SIG-M5 treated with dmso at 0.1 percent for 504 hours (cell line): ENCODE measurements at regions not wholly inside any gene's neighbourhood (a gene's known extent, or its start where the extent isn't known, plus 50 kb on each side); places are given as distances from the start of the nearest gene placed in this dataset.
"Not testable (repeated sequence)": the region's sequence is repeated elsewhere in the genome, so short reads cannot be mapped to it uniquely, and the experiment has no call there.

ENCODE experiments used
- DNase-seq: peaks from one replicate; lab custom pipeline; 2025; ENCODE audit not compliant: unreplicated experiment; lab: John Stamatoyannopoulos, UW

GRCh38 chr14:21874946-21875345 is 201.3 kb upstream of the OR4E1 start:
- DNase-seq: no peak

DNA sequence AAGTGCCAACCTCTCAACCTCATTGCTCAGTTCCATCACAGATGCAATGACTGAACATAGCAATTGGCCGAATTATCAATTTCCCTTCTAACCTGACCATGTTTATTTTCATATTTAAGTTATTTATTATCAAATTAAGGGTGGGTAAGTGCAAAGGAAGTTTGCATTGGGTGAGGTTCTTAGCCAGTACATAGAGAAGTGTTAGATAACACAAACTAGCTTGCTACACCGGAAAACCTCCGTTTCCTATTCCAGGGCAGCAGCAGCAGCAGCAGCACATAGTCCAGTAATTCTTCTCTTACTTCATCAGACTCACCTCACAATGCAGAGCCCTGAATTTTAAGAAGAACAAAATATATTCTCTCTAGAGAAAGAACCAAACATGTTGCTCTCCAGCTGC is 200.5 kb upstream of the OR4E1 start:
- no peak for DNase-seq

GRCh38 chr14:21868442-21869046 is 194.9 kb upstream of the OR4E1 start:
- DNase-seq: peak; percentile 61

DNA sequence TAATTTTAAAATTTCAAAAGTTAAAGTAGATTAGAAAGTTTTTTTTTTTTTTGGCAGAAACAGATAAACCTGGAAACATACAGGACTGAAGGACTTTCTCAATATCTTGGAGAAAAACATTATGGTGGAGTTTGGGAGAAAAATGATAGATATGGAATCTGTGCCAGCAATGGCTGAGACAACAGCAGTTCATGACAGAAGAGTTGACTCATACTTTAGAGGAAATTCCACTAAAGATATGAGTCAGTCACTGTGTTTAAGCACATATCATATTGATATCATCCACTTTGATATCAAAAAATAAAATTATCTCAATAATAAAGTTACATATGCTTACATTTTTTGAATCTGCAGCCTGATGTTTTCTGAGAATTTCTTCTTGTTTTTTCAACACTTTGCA is 193.9 kb upstream of the OR4E1 start:
- no peak for DNase-seq

GRCh38 chr14:21866479-21866878 is 192.9 kb upstream of the OR4E1 start:
- DNase-seq: no peak

DNA sequence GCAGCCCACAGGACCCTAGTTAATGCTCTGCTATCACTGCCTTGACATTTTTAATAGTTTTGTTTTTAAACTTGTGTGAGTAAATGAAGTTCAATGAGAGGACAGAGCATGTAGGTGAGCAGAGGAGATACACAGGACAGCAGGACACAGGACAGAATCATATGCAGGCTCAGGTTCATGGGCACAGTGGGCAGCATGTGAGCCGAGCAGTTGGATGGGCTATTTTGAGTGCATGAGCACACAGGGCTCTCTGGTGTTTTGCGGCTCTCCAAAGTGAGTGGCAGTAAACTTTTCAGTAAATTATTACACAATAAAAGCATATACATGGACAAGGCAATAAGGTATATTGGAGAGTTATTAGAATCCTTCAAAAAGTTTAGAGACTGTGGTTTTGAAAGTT is 189.7 kb upstream of the OR4E1 start:
- DNase-seq: no peak

GRCh38 chr14:21861153-21861552 is 187.5 kb upstream of the OR4E1 start:
- DNase-seq: no peak

DNA sequence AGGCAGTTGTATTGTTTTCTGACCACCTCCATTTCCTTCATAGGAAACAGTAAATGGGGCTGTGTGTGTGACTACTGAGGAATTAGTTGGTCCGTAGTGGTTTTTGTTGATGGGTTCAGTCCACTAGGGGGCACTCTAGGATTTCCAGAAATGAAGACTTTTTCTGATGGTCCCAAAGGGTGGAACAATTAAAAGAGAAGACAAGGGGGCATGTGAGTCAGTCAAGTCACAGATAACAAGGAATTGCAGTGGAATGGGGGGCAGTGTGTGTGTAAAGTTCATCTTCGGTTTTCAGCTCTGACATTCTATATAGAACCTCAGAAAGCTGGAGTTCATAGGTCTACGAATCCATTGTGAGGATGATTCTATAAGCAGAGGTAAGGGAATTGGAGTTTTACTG is 186.6 kb upstream of the OR4E1 start:
- peak; percentile 12 for DNase-seq

DNA sequence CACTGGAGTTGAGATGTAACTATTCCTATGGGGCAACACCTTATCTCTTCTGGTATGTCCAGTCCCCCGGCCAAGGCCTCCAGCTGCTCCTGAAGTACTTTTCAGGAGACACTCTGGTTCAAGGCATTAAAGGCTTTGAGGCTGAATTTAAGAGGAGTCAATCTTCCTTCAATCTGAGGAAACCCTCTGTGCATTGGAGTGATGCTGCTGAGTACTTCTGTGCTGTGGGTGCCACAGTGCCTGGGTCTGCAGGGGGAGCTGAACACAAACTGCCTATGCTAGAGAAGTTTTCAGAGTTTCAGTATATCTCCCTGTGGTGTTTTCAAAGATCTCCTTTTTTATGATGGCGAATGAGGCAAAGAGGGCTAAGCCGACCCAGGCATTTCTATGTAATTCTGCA is 179.2 kb upstream of the OR4E1 start:
- no peak for DNase-seq

- peak; percentile 37 for DNase-seq
Observed at GRCh38 chr14:21852061-21852664, 178.5 kb upstream of the OR4E1 start.

- DNase-seq: not testable (repeated sequence)
Observed at GRCh38 chr14:21846902-21847301, 173.3 kb upstream of the OR4E1 start.

DNA sequence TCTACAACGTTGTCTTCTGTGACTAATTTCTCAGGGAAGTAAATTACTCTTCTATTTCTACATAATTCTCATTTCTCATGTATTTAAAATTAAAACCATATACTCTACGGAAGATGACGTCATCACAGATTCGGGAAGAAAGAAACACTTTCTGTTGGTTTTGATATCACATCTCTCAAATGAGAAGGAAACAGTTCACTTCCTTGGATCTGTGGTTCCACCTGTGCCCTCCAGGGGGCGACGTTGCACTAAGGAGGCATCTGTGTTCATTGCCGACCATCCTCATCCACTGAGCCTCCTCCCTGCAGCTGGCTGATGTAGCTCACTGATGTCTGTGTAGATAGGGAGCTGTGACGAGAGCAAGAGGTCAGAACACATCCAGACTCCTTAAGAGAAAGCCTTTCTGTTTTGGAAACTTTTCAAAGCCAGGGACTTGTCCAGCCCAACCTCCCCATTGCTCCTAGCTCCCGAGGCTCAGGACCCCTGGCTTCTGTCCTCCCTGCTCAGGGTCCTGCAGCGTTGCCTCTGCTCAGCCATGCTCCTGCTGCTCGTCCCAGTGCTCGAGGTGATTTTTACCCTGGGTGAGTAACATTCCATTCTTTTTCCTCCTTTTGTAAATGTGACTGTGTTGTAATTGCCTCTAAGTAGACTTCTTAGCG is 172.7 kb upstream of the OR4E1 start:
- DNase-seq: peak; percentile 2

DNA sequence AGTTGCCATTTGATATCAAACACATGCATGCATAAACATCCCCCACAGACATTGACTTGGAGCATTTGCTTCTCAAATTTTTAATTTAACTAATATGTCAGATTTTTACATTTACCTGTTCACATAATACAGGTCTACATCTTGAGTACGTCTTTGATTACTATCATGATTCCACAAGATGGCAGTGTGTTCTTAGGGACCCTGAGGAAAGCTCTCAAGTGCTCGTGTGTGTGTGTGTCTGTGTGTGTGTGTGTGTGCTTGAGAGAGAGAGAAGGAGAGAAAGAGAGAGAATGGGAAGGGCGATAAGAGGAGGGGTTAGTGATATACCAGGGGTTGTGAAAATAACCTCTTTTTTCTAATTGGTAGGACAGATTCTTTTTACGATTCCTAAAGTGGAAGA is 167.1 kb upstream of the OR4E1 start:
- peak; percentile 3 for DNase-seq

- DNase-seq: no peak
Observed at GRCh38 chr14:21833836-21834235, 160.2 kb upstream of the OR4E1 start.

DNA sequence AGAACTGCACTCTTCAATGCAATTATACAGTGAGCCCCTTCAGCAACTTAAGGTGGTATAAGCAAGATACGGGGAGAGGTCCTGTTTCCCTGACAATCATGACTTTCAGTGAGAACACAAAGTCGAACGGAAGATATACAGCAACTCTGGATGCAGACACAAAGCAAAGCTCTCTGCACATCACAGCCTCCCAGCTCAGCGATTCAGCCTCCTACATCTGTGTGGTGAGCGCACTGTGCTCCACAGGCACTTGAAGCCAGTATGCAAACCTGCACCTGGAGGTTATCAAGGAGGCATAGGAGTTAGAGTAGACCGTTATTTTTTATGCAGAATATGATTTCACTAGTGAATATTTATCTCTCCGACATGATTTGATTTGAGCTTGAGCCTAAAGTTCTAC is 152.2 kb upstream of the OR4E1 start:
- DNase-seq: no peak

- DNase-seq: peak; percentile 53
Observed at GRCh38 chr14:21825149-21825743, 151.6 kb upstream of the OR4E1 start.

DNA sequence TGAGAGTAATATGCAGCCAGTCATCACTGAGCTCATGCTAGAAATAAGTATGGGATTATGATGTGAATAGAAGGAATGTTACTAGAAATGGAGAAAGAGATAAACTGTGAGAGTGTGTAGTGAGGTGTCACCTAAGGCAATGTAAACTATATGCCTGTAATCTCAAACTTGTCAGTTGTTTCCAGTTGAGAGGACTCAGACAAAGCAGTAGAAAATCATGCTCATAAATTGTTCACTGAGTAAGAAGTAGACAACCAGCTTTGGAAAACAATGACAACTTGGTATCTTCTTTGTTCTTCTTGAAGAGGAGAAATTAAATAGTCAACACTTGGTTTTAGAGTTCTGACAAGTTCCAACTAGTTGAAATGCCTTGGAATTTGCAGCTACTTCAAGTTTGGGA is 148.5 kb upstream of the OR4E1 start:
- no peak for DNase-seq

- no peak for DNase-seq
Observed at GRCh38 chr14:21820631-21821030, 147.0 kb upstream of the OR4E1 start.

- DNase-seq: not testable (repeated sequence)
Observed at GRCh38 chr14:21819891-21820290, 146.3 kb upstream of the OR4E1 start.

GRCh38 chr14:21817010-21817409 is 143.4 kb upstream of the OR4E1 start:
- DNase-seq: not testable (repeated sequence)

DNA sequence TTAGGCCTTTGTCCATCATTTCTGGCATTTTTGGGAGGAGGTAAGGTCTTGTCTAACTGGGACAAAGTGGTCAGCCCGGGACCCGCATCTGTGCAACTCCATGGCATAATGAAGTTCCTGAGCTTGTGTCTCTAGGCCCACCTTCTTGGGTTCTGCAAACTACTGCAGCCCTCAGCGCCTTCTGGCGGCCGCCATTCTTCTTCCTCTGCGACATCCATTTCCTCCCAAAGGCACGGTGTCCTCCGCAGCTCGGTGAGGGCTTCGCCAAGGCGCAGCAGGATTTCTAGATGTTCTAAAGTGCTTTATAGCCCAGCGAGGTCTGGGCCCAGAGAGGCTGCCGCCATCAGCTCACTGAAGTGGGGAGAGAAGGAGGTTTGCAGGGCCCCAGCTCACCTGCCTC is 134.4 kb upstream of the OR4E1 start:
- DNase-seq: no peak

DNA sequence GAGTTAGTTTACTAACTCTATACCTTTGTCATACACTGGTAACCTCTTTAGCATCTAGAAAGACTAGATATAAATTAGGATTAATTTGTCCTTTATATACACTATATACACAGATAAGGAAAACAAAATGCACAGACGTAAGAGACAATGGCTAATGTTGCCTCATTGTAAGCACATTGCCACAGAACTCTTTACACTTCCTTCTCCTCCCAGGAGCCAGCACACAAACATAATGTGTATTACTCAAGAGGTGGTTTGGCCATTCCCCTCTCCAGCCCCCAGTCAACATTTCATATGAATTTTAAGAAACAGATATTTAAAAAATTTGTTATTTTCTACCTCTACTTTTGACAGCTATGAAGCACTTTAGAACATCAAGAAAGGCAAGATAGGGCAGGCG is 131.4 kb upstream of the OR4E1 start:
- DNase-seq: peak; percentile 1
